GM23248 (cell line): ENCODE measurements at regions not wholly inside any gene's neighbourhood (a gene's known extent, or its start where the extent isn't known, plus 50 kb on each side); places are given as distances from the start of the nearest gene placed in this dataset.

ENCODE experiments used
- EZH2 ChIP-seq: fragments of 200-600 bp; sonication (generic); IDR thresholded peaks from 2 replicates; pipeline ENCODE4 v1.6.1; 2018; ENCODE audit warnings: antibody characterized with exemption, mild to moderate bottlenecking; ENCODE audit not compliant: insufficient read depth, poor library complexity, severe bottlenecking
- EZH2phosphoT487 ChIP-seq: fragments of 200-600 bp; sonication (generic); IDR thresholded peaks from 2 replicates; pipeline ENCODE4 v1.6.1; 2018; ENCODE audit warnings: antibody characterized with exemption, moderate library complexity, mild to moderate bottlenecking, low read depth; ENCODE audit not compliant: insufficient read depth

DNA sequence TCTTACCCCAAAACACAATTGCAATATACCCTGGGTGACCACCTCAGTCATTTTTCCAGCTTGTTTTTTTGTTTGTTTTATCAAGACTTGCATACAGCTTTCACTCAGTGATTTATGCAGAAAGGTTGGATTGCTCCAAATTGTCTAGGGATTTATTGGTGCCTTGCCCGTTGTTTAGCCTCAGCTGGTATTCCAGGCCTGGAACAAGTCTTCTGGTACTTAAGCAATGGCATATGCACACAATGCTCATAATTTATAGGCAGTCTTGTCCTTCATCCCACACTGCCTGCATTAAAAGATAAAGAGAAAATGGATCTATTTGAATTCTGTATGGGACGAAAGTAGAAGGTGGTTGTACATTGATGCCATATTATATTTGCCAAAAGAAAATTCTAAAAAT is 392.5 kb downstream of the ADAMTS20 start:
- TF ChIP-seq EZH2 = no peak
- TF ChIP-seq EZH2phosphoT487 = no peak
